Nephron progenitor cell (in vitro differentiated cells): ENCODE measurements at regions not wholly inside any gene's neighbourhood (a gene's known extent, or its start where the extent isn't known, plus 50 kb on each side); places are given as distances from the start of the nearest gene placed in this dataset.

Experiments
- DNase-seq: peaks from one replicate; pipeline ENCODE4 v3.0.0; 2021
- H3K27ac Mint-ChIP-seq: 2 replicates; pipeline ENCODE4 v1.8.0; 2021; ENCODE audit warnings: mild to moderate bottlenecking, moderate library complexity, mixed read lengths
- H3K27me3 Mint-ChIP-seq: 2 replicates; pipeline ENCODE4 v1.8.0; 2021; ENCODE audit warnings: mild to moderate bottlenecking, low read depth, mixed read lengths; ENCODE audit not compliant: poor library complexity
- H3K36me3 Mint-ChIP-seq: 2 replicates; pipeline ENCODE4 v1.8.0; 2021; ENCODE audit warnings: low read depth, mixed read lengths
- H3K4me1 Mint-ChIP-seq: 2 replicates; pipeline ENCODE4 v1.8.0; 2021; ENCODE audit warnings: mixed read lengths
- H3K4me3 Mint-ChIP-seq: 2 replicates; pipeline ENCODE4 v1.8.0; 2021; ENCODE audit warnings: mild to moderate bottlenecking, moderate library complexity, mixed read lengths
- H3K9me3 Mint-ChIP-seq: 2 replicates; pipeline ENCODE4 v1.8.0; 2021; ENCODE audit warnings: mild to moderate bottlenecking, moderate library complexity, mixed read lengths
- CTCF ChIP-seq: fragments of 200-600 bp; sonication (generic); IDR thresholded peaks from 2 replicates; pipeline ENCODE4 v1.5.0; 2021; ENCODE audit warnings: antibody characterized with exemption

DNA sequence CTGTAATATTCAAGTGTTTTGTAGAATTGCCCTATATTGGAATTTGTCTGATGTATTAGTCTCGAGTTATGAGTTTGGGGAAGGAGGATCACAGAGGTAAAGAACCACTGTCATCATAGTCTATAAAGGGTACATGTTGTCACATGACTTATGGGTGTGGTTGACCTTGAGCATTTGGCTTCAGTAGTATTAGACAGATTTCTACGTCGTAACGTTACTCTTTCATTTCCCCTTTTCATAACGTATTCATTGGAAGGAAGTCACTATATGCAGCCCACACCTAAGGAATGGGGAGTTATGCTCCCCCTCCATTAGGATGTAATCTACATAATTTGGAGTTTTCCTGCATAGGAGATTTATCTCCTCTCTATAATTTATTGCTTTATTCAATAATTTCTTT is 110.1 kb upstream of the VAV3 start:
- no peak for DNase-seq
- no peak for TF ChIP-seq CTCF
- H3K27ac Mint-ChIP-seq = no peak overlapping the region

DNA sequence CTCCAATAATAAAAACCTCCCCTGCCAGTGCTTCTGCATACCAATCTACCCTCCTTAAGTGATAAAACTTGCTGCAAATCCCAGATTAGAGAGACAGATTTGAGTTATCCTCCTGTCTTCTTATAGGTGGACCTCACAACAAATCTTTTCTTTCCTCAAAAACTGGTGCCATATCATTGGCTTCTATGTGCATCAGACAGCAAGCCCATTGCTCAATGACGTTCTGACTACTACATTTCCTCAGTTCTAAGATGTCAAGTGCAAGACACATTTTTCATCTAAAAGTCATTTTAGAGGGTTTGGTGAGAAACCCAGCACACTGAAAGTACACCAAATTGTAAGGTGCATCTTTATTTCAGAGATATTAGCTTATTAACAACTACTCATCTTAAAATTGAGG is 107.8 kb upstream of the VAV3 start:
- no peak for TF ChIP-seq CTCF
- Mint-ChIP-seq H3K9me3 (no peaks in the 10 kb centered on the region), H3K36me3 (no peaks in the 10 kb centered on the region), H3K4me3 (no peak overlapping the region), H3K27me3 (peaks cover 7% of the 10 kb centered on the region), H3K4me1 (no peaks in the 10 kb centered on the region), H3K27ac (no peak overlapping the region)
- DNase-seq = no peak

More for the DNA sequence above, 110.1 kb upstream of the VAV3 start:
- peaks cover 9% of the 10 kb centered on the region for H3K4me1 Mint-ChIP-seq
- H3K27me3 Mint-ChIP-seq = peaks cover 3% of the 10 kb centered on the region
- H3K4me3 Mint-ChIP-seq = no peak overlapping the region
- no peaks in the 10 kb centered on the region for H3K36me3 Mint-ChIP-seq
- H3K9me3 Mint-ChIP-seq = no peaks in the 10 kb centered on the region

- no peaks in the 10 kb centered on the region for H3K4me1 Mint-ChIP-seq
- H3K36me3 Mint-ChIP-seq = no peaks in the 10 kb centered on the region
- DNase-seq = no peak
- peaks cover 7% of the 10 kb centered on the region for H3K27me3 Mint-ChIP-seq
- H3K4me3 Mint-ChIP-seq = no peak overlapping the region
- TF ChIP-seq CTCF = no peak
- H3K27ac Mint-ChIP-seq = no peak overlapping the region
- H3K9me3 Mint-ChIP-seq = no peaks in the 10 kb centered on the region
These were observed 107.2 kb upstream of the VAV3 start for GRCh38 chr1:108072212-108072611.

DNA sequence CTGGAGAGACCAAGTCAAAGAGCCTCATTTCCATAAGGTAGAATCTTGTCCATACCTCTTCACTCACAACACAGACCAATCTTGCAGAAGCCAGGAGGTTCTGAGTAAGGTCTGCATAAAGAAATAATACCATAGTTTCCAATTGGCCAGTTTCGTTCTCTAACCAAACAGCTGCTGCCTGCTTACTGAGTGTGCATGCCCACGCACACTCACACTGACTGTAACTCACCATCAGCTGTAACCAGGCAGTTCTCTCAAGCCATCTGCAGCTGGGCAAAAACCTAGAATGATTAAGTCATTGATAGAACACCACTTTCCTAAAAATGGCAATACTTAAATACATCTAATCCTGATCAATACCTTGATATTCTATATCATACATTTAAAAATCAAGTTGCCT is 106.6 kb upstream of the VAV3 start:
- Mint-ChIP-seq H3K27ac (no peak overlapping the region), H3K4me3 (no peak overlapping the region), H3K27me3 (peaks cover 7% of the 10 kb centered on the region), H3K4me1 (no peaks in the 10 kb centered on the region), H3K36me3 (no peaks in the 10 kb centered on the region), H3K9me3 (no peaks in the 10 kb centered on the region)
- TF ChIP-seq CTCF = no peak
- DNase-seq = no peak

- H3K27ac Mint-ChIP-seq = no peak overlapping the region
These were observed 105.7 kb upstream of the VAV3 start for GRCh38 chr1:108070662-108071061.

More at GRCh38 chr1:108070662-108071061, 105.7 kb upstream of the VAV3 start:
- H3K4me3 Mint-ChIP-seq = no peak overlapping the region
- no peaks in the 10 kb centered on the region for H3K4me1 Mint-ChIP-seq
- no peak for DNase-seq
- no peak for TF ChIP-seq CTCF
- no peaks in the 10 kb centered on the region for H3K9me3 Mint-ChIP-seq
- H3K27me3 Mint-ChIP-seq = peaks cover 7% of the 10 kb centered on the region
- no peaks in the 10 kb centered on the region for H3K36me3 Mint-ChIP-seq
